Choroid plexus epithelial cell (primary cell): ENCODE measurements at regions not wholly inside any gene's neighbourhood (a gene's known extent, or its start where the extent isn't known, plus 50 kb on each side); places are given as distances from the start of the nearest gene placed in this dataset.

Experiments used
- DNase-seq: peaks from one replicate; pipeline ENCODE4 v3.0.0-alpha.2; 2010; ENCODE audit warnings: low read depth
- H3K4me3 ChIP-seq: 2 replicates; pipeline ENCODE4 v1.5.1; 2011; ENCODE audit warnings: low read depth, mild to moderate bottlenecking, control low read depth, low read length, moderate library complexity
- TF ChIP-seq, protein P1 (sequence below): conservative IDR thresholded peaks from 2 replicates; pipeline ENCODE4 v1.5.1; 2011; ENCODE audit warnings: low read depth, mild to moderate bottlenecking, control low read depth, inconsistent platforms, low read length, moderate library complexity

GRCh38 chr10:3401491-3401938, 228.9 kb upstream of the PITRM1 start:
- no peak overlapping the region for H3K4me3 ChIP-seq
- TF ChIP-seq, protein P1, sequence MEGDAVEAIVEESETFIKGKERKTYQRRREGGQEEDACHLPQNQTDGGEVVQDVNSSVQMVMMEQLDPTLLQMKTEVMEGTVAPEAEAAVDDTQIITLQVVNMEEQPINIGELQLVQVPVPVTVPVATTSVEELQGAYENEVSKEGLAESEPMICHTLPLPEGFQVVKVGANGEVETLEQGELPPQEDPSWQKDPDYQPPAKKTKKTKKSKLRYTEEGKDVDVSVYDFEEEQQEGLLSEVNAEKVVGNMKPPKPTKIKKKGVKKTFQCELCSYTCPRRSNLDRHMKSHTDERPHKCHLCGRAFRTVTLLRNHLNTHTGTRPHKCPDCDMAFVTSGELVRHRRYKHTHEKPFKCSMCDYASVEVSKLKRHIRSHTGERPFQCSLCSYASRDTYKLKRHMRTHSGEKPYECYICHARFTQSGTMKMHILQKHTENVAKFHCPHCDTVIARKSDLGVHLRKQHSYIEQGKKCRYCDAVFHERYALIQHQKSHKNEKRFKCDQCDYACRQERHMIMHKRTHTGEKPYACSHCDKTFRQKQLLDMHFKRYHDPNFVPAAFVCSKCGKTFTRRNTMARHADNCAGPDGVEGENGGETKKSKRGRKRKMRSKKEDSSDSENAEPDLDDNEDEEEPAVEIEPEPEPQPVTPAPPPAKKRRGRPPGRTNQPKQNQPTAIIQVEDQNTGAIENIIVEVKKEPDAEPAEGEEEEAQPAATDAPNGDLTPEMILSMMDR, result no peak
- DNase-seq, result peak; percentile 83

DNA sequence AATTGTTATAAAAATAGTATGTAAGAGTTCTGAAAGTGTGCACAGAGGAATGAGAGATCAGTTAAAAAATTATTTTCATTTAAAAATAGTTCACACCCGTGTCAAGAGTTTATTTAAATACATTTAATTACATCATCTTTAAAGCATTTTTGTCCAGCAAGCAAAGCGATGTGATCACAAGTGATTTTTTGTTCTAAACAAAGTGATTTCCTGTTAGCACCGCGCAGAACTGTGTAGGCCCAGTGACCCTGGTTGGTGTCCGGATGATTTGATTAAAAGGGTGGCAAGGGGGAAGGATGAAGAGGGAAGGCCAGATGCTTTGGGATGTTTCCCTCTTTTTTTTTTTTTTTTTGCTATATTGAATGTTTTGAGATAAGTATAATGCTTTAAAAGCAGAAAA, 227.8 kb upstream of the PITRM1 start:
- peak; percentile 71 for DNase-seq
- TF ChIP-seq, protein P1, result no peak
- H3K4me3 ChIP-seq, result no peak overlapping the region

- TF ChIP-seq, protein P1, result no peak
- peak; percentile 27 for DNase-seq
- no peak overlapping the region for H3K4me3 ChIP-seq
Measured at GRCh38 chr10:3399756-3400155, 227.2 kb upstream of the PITRM1 start.

DNA sequence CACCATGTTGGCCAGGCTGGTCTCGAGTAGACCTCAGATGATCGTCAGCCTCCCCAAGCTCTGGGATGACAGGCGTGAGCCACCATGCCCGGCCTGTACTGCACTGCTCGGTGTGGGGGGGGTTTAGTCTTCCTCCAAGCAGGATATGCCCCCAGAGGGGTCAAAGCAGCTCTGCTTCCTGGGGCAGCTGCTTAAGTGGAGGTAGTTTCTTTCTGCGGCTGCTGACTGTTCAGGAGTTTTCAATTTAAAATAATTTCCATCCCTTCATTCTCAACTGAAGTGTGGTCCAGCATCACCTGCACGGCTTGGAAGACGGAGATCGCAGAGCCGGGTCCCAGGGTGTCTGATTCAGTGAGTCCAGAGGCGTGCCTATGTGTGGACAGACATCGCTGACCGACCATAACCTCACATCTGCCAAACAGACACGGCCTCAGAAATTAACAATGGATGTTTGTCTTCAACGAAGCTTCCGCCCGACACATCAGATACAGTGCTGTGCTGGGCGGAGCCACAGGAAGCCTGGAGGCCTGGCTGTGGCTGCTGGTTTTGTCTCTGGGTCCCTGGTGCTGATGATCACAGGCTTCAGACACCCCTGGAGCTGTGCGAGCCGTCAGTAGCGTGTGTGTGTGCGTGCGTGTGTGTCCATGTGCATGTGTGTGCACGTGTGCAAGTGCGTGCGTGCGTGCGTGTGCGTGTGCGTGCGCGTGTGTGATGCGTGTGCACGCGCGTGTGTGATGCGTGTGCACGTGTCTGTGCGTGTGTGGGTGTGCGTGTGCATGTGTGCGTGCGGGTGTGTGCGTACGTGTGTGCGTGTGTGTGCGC, 226.5 kb upstream of the PITRM1 start:
- DNase-seq, result no peak
- no peak overlapping the region for H3K4me3 ChIP-seq
- TF ChIP-seq, protein P1, result no peak

GRCh38 chr10:3397846-3398245, 225.3 kb upstream of the PITRM1 start:
- no peak overlapping the region for H3K4me3 ChIP-seq
- no peak for DNase-seq
- TF ChIP-seq, protein P1, result no peak

DNA sequence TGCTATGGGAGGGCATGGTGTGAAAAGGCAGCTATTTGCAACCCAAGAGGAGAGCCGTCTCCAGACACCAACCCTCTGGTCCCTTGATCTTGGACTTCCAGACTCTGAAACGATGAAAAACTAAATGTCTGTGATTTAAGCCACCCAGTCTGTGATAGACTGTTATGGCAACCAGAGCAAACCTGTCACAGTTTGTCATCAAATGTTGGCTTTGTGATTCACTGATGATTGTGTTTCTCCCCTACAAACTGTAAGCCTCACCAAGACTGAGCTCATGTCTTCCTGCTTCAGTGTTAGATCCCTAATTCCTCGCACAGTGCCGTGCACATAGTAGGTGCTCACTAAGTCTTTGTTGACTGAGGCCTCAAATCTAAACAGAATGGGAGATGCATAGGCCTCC, 224.6 kb upstream of the PITRM1 start:
- TF ChIP-seq, protein P1, result no peak
- no peak overlapping the region for H3K4me3 ChIP-seq
- no peak for DNase-seq

GRCh38 chr10:3396116-3396515, 223.5 kb upstream of the PITRM1 start:
- TF ChIP-seq, protein P1, result no peak
- DNase-seq, result no peak
- no peak overlapping the region for H3K4me3 ChIP-seq
